ENCODE measurements at regions not wholly inside any gene's neighbourhood (a gene's known extent, or its start where the extent isn't known, plus 50 kb on each side); places are given as distances from the start of the nearest gene placed in this dataset.

GRCh38 chr16:55057866-55058265 lies 127.2 kb downstream of the IRX5 start:
- H3K4me2 ChIP-seq: peak overlapping the region; percentile 89
- H3K4me3 Mint-ChIP-seq: no peak overlapping the region
- DNase-seq (ENCODE audit: low spot score): no peak
- H3K4me1 ChIP-seq (ENCODE audit: insufficient read depth): peaks cover 10% of the 10 kb centered on the region; the same call in 1 of the 2 replicates
- no peaks in the 10 kb centered on the region for H3K79me2 ChIP-seq (replicated peaks; ENCODE audit: insufficient read depth)
- H3K36me3 Mint-ChIP-seq (ENCODE audit: low read depth): no peaks in the 10 kb centered on the region; the same call in 2 of the 3 replicates
- no peaks in the 10 kb centered on the region for H4K20me1 ChIP-seq (replicated peaks; ENCODE audit: insufficient read depth)
- H3K9me3 Mint-ChIP-seq: peaks cover 14% of the 10 kb centered on the region
- H3K9me2 ChIP-seq (ENCODE audit: insufficient read depth): no peaks in the 10 kb centered on the region
- no peak overlapping the region for H3K27ac Mint-ChIP-seq
- ATAC-seq: no peak
- peaks cover 46% of the 10 kb centered on the region for H3K27me3 Mint-ChIP-seq (ENCODE audit: insufficient read depth, low read depth, poor library complexity)
- H3K27me3 ChIP-seq (ENCODE audit: insufficient read depth): peaks cover 33% of the 10 kb centered on the region
- H3F3A ChIP-seq (replicated peaks; ENCODE audit: low read depth): peaks cover 8% of the 10 kb centered on the region
- H2AFZ ChIP-seq: peak overlapping the region; percentile 99
- H3K36me3 ChIP-seq (ENCODE audit: insufficient read depth): no peaks in the 10 kb centered on the region
- H3K4me3 ChIP-seq: no peak overlapping the region
- H3K27ac ChIP-seq (ENCODE audit: low read depth): no peak overlapping the region
- TF ChIP-seq EZH2 (IDR thresholded peaks at IDR 0.05; ENCODE audit: low read depth, unreplicated experiment) (no peak), POLR2AphosphoS5 (IDR thresholded peaks at IDR 0.05; ENCODE audit: low read depth) (no peak), EZH2phosphoT487 (IDR thresholded peaks at IDR 0.05; ENCODE audit: unreplicated experiment) (no peak), REST (IDR thresholded peaks at IDR 0.05; ENCODE audit: unreplicated experiment) (no peak), ZNF331 (CRISPR knock-in tag; IDR thresholded peaks at IDR 0.05; ENCODE audit: low read depth) (no peak), CREB1 (CRISPR knock-in tag; IDR thresholded peaks at IDR 0.05; ENCODE audit: low read depth) (no peak), CTCF (conservative IDR thresholded peaks at IDR 0.05; ENCODE audit: low read depth in 2 of 2) (no peak), STAT1 (IDR thresholded peaks at IDR 0.05; ENCODE audit: unreplicated experiment) (no peak), JUNB (IDR thresholded peaks at IDR 0.05; ENCODE audit: unreplicated experiment) (no peak), NANOG (IDR thresholded peaks at IDR 0.05; ENCODE audit: borderline replicate concordance) (no peak), ZNF114 (CRISPR knock-in tag; IDR thresholded peaks at IDR 0.05) (no peak)
- TF ChIP-seq, protein P1, sequence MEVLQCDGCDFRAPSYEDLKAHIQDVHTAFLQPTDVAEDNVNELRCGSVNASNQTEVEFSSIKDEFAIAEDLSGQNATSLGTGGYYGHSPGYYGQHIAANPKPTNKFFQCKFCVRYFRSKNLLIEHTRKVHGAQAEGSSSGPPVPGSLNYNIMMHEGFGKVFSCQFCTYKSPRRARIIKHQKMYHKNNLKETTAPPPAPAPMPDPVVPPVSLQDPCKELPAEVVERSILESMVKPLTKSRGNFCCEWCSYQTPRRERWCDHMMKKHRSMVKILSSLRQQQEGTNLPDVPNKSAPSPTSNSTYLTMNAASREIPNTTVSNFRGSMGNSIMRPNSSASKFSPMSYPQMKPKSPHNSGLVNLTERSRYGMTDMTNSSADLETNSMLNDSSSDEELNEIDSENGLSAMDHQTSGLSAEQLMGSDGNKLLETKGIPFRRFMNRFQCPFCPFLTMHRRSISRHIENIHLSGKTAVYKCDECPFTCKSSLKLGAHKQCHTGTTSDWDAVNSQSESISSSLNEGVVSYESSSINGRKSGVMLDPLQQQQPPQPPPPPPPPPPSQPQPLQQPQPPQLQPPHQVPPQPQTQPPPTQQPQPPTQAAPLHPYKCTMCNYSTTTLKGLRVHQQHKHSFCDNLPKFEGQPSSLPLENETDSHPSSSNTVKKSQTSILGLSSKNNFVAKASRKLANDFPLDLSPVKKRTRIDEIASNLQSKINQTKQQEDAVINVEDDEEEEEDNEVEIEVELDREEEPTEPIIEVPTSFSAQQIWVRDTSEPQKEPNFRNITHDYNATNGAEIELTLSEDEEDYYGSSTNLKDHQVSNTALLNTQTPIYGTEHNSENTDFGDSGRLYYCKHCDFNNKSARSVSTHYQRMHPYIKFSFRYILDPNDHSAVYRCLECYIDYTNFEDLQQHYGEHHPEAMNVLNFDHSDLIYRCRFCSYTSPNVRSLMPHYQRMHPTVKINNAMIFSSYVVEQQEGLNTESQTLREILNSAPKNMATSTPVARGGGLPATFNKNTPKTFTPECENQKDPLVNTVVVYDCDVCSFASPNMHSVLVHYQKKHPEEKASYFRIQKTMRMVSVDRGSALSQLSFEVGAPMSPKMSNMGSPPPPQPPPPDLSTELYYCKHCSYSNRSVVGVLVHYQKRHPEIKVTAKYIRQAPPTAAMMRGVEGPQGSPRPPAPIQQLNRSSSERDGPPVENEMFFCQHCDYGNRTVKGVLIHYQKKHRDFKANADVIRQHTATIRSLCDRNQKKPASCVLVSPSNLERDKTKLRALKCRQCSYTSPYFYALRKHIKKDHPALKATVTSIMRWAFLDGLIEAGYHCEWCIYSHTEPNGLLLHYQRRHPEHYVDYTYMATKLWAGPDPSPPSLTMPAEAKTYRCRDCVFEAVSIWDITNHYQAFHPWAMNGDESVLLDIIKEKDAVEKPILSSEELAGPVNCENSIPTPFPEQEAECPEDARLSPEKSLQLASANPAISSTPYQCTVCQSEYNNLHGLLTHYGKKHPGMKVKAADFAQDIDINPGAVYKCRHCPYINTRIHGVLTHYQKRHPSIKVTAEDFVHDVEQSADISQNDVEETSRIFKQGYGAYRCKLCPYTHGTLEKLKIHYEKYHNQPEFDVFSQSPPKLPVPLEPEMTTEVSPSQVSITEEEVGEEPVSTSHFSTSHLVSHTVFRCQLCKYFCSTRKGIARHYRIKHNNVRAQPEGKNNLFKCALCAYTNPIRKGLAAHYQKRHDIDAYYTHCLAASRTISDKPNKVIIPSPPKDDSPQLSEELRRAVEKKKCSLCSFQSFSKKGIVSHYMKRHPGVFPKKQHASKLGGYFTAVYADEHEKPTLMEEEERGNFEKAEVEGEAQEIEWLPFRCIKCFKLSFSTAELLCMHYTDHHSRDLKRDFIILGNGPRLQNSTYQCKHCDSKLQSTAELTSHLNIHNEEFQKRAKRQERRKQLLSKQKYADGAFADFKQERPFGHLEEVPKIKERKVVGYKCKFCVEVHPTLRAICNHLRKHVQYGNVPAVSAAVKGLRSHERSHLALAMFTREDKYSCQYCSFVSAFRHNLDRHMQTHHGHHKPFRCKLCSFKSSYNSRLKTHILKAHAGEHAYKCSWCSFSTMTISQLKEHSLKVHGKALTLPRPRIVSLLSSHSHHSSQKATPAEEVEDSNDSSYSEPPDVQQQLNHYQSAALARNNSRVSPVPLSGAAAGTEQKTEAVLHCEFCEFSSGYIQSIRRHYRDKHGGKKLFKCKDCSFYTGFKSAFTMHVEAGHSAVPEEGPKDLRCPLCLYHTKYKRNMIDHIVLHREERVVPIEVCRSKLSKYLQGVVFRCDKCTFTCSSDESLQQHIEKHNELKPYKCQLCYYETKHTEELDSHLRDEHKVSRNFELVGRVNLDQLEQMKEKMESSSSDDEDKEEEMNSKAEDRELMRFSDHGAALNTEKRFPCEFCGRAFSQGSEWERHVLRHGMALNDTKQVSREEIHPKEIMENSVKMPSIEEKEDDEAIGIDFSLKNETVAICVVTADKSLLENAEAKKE (CRISPR knock-in tag; IDR thresholded peaks at IDR 0.05): no peak
- TF ChIP-seq, protein P2, sequence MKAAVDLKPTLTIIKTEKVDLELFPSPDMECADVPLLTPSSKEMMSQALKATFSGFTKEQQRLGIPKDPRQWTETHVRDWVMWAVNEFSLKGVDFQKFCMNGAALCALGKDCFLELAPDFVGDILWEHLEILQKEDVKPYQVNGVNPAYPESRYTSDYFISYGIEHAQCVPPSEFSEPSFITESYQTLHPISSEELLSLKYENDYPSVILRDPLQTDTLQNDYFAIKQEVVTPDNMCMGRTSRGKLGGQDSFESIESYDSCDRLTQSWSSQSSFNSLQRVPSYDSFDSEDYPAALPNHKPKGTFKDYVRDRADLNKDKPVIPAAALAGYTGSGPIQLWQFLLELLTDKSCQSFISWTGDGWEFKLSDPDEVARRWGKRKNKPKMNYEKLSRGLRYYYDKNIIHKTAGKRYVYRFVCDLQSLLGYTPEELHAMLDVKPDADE (IDR thresholded peaks at IDR 0.05): no peak
- H3K4me1 Mint-ChIP-seq: peaks cover 10% of the 10 kb centered on the region
